ACHN (cell line): ENCODE measurements at regions not wholly inside any gene's neighbourhood (a gene's known extent, or its start where the extent isn't known, plus 50 kb on each side); places are given as distances from the start of the nearest gene placed in this dataset.

ENCODE experiments used
- DNase-seq: peaks from one replicate; pipeline ENCODE4 v3.0.0-alpha.2; 2015
- in situ Hi-C: cut with HindIII; loops from 2 replicates; pipeline ENCODE4 v1.10.0; 2017; ENCODE audit warnings: low sequenced_read_pairs, low pct_ligation_motif_present, low pct_unique_long_range_greater_than_20kb

DNA sequence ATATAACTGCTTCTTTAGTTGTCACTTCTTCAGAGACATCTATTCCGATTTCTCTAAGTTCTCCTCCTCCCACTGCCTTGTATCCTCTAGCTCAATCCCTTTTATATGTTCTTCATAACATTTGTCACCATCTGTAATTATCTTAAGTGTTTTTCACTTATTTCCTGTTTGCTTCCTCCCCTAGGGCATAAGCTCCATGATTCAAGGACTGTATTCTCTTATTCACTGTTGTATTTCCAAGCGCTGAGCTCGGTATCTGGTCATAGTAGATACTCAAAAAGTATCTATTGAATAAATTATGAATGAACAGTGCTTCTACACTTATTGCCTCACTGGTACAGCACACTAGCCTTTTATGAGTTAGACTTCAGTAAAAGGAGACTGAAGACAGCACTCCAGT, 109.0 kb upstream of the TMPO start:
- in situ Hi-C loops: no loop called here
- DNase-seq: no peak

DNA sequence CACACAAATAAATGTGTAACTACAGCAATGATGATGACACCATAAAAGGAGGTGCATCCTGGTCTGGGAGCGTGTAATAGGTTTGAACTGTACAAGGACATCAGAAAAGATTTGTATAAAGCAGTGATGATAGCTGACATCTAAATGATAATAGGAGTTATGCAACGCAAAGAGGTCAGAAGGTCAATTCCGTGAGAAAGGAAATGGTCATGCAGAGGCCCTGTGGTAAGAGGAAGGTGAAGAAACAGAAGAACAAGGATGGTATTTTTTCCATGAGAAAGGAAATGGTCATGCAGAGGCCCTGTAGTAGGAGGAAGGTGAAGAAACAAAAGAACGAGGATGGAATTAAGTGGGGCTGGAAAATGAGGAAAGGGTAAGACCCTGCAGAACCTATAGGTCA, 106.7 kb upstream of the TMPO start:
- in situ Hi-C loops: no loop called here
- DNase-seq: no peak

DNA sequence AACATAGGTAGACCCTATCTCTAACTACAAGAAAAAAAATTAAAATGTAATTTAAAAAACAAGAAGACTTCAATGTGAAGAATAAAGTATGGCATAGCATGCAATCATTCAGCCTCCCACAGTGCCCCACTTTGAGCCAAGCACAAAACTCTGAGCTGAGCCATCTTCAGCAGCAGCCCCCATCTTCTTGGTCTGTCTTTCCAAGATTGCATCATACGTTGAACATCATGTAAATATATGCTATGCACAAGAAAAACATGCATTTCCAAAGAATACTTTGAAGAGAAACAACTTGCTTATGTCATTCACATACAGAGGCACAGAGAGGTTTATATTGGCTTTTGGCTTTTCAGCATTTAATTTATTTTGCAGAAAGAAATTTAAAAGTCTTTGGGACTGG, 105.8 kb upstream of the TMPO start:
- in situ Hi-C loops: no loop called here
- DNase-seq: no peak

DNA sequence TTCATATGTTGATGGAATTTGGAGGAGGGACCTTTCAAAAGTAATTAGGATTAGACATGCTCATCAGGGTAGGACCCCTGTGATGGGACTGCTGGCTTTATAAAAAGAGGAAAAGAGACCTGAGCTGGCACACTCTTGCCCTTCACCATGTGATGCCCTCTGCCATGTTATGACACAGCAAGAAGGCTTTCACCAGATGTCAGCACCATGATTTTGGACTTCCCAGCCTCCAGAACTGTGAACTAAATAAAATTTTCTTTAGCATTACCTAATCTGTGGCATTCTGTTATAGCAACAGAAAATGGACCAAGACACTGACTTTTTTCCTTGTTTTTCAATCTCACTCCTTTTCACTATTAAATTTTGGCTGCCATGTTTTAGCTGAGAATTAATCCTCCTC, 105.0 kb upstream of the TMPO start:
- in situ Hi-C loops: no loop called here

DNA sequence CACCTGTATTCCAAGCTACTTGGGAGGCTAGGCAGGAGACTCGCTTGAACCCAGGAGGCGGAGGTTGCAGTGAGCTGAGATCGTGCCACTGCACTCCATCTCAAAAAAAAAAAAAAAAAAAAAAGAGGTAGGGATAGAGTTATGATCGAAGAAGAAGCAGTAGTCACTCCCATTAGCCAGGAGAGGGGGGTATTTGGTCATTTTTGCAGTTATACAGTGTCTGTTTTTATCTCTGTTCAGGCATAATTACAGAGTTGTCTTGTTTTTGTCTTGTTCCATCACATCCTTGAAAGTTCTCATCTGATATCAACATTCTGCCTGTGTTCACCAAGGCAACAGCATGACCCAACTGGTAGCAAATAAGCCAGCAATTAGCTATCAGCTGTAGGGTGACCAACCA, 98.5 kb upstream of the TMPO start:
- peak; percentile 80 for DNase-seq
- in situ Hi-C loops: no loop called here

More for the DNA sequence above, 105.0 kb upstream of the TMPO start:
- no peak for DNase-seq

DNA sequence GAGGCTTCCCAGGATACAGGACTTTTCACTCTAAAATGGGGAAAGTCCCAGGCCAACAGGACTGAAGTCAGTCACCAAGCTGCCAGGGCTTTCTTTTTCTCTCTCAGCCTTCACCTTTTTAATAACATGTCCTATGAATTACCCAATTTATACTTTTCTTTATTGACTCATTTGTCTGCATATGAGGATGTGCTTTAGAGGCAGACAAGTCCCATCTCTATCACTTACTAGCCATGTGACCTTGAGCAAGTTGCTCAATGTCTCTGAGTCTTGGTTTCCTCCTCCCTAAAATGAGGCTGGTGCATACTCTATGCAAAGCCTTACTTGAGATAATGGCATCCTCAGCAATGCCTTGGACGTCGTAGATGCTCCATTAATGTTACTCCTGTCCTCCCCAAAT, 98.1 kb upstream of the TMPO start:
- in situ Hi-C loops: no loop called here

DNA sequence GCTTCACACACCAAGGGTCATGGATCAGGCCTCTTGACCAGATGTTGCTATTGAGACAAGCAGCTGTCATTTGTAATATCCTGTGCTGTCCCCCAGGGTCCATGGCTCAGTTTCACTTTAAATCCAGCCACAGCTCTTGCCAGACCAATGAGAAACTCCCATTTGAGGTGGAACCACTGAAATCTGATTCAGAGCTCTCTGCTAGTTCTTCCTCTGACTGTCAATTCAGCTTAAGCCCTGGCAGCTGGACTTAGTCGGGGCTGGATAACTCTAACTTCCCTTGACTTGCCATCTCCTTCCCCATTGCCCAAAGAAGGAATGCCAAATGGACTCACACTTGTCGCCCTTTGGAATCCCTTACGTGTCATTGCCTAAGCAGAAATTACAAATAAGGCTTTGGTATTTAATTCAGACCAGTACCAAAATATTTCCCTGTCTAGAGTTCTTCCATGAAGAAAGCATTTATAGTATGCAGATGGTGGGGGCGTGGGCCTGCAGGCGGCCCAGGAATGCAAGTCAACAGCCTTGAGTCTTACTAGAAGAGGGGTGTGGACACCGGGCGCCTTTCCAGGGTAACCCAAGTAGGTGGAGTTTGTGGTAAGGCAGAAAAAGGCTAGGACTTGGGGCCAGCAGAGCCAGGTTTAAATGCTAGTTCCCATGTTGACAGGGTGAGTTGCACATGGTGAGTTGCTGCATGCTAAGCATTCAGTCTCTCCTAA, 96.9 kb upstream of the TMPO start:
- peak; percentile 99 for DNase-seq
- in situ Hi-C loops: no loop called here

More for the DNA sequence above, 98.1 kb upstream of the TMPO start:
- no peak for DNase-seq

DNA sequence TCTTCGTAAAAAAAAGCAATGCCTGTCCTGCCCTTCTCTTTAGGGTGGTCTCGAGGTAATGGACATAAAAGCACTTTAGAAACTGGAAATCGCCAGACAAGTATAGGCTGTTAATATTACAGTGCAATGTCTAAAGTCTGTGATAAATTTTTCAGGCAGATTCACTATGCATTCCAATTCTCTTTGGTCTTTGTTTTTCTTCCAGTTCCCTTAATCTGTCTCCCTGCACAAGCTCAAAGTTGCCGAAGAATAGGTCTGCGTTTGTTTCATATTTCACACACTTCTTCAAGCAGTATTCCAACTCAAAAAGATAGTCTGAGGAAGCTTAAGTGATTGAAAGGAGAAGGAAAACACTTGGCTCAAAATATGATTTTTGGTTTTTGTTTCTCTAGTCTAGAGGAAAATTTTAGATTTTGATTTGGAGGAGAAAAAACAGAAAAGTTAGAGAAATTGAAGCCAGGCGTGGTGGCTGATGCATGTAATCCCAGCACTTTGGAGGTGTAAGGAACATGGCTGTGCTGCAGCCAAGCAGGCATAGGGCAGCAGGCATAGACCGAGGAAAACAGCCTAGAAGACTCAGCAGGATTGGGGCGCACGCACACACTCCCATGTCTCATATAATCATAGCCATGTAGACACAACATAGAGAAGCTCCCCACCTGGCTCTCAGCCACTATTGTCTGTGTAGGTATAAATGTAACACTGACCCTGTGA, 96.2 kb upstream of the TMPO start:
- DNase-seq: no peak
- in situ Hi-C loops: no loop called here

DNA sequence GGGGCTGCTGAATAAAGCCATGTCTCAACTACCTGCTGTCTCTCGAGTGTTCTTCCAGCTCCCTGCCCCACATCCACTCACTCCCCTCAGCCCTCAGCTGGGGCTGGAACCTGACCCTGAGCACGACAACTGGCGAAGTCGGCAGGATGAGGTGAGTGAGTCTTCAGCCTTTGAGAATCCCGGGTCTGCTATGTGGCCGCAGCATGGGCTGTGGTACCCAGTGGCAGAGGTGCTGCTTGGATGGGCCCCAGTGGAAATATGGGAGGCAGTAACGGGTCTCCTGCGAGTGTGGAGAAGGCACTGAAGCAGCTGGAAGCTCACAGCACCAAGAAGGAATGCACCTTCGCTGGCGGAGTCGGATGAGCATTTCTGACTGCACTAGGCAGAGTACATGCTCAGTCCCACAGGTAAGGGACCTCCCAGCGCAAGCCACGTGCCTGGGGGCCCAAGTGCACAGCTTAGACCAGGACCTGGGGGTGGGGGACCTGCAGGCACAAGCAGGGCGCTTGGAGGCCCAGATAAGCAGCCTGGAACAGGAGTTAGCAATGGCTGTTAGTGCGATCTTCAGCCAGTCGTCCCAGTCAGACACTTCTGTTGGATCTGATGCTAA, 95.5 kb upstream of the TMPO start:
- no peak for DNase-seq
- in situ Hi-C loops: no loop called here

DNA sequence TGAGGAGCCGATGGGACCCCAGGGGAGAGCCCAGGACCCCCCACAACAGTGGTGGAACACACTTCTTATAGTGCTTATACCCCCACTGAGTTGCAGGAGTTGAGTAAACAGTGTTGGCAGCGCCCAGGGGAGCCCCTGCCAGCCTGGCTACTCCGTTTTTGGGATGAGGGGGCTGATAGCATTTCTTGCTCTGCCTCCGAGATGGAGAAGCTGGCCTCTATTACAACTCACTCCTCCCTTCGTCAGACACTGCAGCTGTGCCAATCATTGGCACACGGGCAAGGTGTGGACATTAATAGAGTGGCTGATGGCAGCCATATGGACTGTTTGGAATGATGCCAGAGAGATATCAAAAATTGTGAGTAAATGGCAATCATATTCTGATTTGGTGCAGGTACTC, 94.9 kb upstream of the TMPO start:
- DNase-seq: no peak
- in situ Hi-C loops: no loop called here

DNA sequence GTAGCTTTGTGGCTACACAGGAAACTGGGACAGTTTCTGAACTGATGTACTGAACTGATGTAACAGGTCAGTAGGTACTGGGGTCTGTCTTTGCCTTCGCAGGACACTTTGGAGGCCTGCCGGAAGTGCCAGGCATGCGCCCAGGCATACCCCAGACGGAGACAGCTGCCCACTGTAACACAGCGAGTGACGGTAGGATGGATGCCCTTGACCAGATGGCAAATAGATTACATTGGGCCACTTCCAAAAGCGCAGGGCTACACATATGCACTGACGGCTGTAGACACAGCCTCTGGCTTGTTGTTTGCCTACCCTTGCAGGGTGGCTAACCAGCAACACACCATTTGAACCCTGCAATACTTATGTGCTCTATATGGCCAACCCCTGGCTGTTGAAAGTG, 94.1 kb upstream of the TMPO start:
- DNase-seq: no peak
- in situ Hi-C loops: no loop called here

DNA sequence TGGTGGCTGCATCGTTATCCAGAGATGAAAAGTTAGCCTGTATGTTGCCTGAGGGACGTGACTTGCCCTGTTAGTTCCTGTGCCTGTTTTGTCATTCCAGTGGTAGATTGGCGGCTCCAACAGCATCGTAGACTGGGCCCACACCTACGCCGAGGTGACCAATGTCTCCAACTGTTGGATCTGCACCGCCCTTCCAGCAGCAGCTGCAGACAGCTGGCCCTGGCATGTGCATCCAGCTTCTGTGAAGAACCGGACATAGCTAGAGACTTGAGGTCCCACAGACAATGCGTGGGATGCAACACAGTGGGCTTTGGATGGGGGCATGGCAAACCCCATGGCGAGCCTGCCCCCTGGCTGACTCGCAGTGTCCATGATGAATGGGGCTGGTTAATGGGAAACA, 93.0 kb upstream of the TMPO start:
- in situ Hi-C loops: no loop called here
- DNase-seq: no peak

DNA sequence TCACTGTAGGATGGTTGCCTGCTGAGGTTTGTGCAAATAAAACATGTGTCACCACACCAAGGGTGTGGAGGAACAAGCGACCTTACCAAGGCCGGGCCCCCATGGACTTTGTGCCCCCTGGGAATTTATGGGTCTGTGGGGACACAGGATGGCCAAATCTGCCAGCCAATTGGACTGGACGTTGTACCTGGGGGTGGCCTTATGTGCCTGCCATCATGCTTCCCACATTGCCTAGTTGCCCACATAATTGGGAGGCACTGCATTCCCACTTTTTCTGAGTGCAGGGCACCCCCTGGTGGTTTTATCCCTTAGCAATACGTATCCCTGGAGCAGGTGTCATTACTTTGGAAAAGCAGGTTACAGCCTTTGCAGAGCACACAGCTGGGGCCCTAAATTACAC, 92.6 kb upstream of the TMPO start:
- in situ Hi-C loops: no loop called here
- peak; percentile 65 for DNase-seq

DNA sequence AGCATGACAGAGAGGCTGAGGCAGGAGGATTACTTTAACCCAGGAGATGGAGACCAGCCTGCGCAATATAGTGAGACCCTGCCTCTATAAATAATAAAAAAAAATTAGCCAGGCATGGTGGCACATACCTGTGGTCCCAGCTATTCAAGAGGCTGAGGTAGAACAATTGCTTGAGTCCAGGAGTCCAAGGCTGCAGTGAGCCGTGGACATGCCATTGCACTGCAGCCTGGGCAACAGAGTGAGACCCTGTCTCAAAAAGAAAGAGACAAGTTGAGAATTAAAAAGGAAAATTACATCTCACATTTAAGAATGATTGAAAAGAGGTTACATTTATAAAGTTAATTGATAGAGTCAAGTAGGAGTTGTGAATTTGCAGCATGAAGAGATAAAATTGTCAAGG, 91.4 kb upstream of the TMPO start:
- DNase-seq: peak; percentile 41
- in situ Hi-C loops: no loop called here

DNA sequence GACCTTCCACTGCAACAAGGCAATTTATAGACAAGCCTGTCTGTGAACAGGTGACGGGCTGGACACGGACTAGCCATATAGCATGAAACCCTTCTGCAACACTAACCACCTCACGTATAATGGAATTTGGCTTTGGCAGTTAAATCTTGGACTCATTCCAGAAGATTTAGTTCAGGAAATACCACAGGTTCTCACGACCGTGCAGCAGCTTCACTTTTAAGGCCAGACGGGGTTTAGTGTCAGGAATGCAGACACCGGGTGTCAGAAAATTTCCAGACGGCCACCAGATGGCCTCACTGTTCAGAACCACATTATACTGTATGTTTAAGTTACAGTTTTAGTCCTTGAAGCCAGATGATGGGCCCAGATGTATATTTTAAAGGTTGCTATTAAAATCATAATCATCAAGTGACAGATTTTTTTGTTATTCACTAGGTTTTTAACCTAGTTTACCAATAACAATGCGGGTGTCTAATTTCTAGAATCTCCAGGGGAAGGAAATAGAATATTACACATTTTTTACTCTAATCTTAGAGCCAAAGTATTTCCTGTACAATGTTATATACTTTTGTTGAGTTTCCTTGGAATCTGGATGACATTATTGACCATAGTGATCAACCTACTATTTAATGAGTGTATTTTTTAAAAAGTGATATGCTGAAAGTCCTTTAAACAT, 90.5 kb upstream of the TMPO start:
- in situ Hi-C loops: no loop called here

DNA sequence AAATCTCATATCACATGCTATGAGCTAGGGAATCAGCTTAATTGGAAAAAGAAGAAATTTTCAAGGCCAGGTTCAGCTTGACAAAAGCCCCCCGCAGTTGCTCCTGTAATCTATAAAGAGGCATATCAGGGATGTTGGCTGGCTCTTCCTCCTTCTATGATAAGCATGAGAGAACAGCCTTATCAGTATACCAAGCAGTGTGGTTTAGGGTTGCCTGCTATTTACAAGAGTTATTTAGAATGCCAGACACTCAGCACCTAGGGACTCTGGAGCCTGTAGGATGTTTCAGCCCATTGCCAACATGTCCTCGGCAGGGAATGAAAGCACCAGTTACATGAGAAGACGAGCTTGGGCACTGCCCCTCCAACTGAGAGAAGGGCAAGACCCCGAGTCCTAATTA, 89.5 kb upstream of the TMPO start:
- DNase-seq: no peak
- in situ Hi-C loops: no loop called here

More for the DNA sequence above, 90.5 kb upstream of the TMPO start:
- peak; percentile 100 for DNase-seq

DNA sequence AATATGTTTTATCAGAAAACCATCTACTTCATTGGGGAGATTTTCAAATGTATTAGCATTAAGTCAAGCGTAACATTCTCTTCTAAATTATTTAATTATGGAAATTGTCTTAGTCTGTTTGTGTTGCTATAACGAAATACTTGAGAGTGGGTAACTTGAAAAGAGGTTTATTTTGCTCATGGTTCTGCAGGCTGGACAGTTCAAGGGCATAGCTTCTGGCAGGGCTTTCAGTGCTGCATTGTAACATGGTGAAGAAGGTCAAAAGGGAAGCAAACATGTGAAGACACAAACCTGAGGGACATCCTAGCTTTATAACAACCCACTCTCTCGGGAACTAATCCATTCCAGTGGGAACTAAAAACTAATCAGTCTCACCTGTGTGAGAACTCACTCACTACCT, 84.3 kb upstream of the TMPO start:
- in situ Hi-C loops: no loop called here
- DNase-seq: no peak

DNA sequence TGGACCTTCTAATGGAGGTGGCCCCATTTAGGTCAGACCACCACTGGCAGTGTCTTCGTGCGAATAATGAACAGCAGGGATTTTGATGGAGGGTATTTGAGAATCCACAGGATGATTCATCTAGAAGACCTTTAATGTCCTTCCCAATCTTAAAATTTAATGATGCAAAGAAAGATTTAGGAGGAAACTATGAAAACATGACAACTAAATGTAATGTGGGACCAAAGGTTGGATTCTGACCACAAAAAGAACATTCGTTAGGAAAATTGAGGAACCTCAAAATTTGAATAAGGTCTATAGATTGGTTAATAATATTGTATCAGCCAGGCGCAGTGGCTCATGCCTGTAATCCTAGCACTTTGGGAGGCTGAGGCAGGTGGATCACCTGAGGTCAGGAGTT, 78.2 kb upstream of the TMPO start:
- no peak for DNase-seq
- in situ Hi-C loops: no loop called here

DNA sequence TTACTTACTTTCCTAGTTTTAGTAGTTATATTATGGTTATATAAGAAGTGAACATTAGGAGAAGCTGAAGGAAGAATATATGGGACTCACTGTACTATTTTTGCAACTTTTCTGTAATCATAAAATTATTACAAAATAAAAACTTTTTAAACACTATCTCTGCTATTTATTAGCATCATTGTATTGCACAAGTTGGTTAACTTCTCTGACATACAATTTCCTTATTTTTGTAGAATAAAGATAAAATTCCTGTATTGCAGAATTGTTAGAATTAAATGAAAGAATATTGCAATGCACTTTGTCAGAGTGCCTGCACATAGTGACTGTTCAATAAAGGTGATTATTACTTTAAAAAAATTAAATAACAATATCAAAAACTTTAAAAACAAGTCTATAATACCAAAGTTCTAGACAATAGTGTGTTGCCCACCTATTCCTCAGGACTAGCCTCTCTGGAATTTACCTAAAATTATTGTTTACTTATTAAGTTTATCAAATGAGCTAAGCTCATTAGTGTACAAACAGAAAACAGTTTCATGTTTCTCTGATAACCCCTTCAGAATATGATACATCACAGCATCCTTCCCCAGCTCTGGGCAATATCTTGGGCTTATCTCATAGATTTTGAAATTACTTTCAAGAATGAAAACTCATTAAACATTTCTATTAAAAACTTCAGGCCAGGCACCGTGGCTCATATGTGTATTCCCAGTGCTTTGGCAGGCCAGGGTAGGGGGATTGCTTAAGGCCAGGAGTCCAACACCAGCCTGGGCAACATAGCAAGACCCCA, 77.4 kb upstream of the TMPO start:
- no peak for DNase-seq
- in situ Hi-C loops: no loop called here
